Progenitor cell of endocrine pancreas (in vitro differentiated cells): ENCODE measurements at regions not wholly inside any gene's neighbourhood (a gene's known extent, or its start where the extent isn't known, plus 50 kb on each side); places are given as distances from the start of the nearest gene placed in this dataset.
"Not testable (repeated sequence)": the region's sequence is repeated elsewhere in the genome, so short reads cannot be mapped to it uniquely, and the experiment has no call there.

Experiments
- DNase-seq: peaks from one replicate; pipeline ENCODE4 v3.0.0; 2021; ENCODE audit warnings: low spot score; ENCODE audit not compliant: unreplicated experiment
- H3K27ac Mint-ChIP-seq: 2 replicates; pipeline ENCODE4 v1.8.0; 2021; ENCODE audit warnings: mild to moderate bottlenecking, moderate library complexity, mixed read lengths
- H3K27me3 Mint-ChIP-seq: 2 replicates; pipeline ENCODE4 v1.8.0; 2021; ENCODE audit warnings: mixed read lengths
- H3K36me3 Mint-ChIP-seq: 2 replicates; pipeline ENCODE4 v1.8.0; 2022; ENCODE audit warnings: mixed read lengths; ENCODE audit not compliant: insufficient read depth
- H3K4me1 Mint-ChIP-seq: 2 replicates; pipeline ENCODE4 v1.8.0; 2021; ENCODE audit warnings: low read depth, mixed read lengths
- H3K4me3 Mint-ChIP-seq: 2 replicates; pipeline ENCODE4 v1.8.0; 2021; ENCODE audit warnings: low read depth, mild to moderate bottlenecking, moderate library complexity, mixed read lengths
- H3K9me3 Mint-ChIP-seq: 2 replicates; pipeline ENCODE4 v1.8.0; 2021; ENCODE audit warnings: low read depth, mixed read lengths
- TF ChIP-seq, protein P1 (sequence below): fragments of 200-600 bp; sonication (generic); IDR thresholded peaks from one replicate; pipeline ENCODE4 v1.5.0; 2021; ENCODE audit warnings: antibody characterized with exemption, mild to moderate bottlenecking; ENCODE audit not compliant: unreplicated experiment

DNA sequence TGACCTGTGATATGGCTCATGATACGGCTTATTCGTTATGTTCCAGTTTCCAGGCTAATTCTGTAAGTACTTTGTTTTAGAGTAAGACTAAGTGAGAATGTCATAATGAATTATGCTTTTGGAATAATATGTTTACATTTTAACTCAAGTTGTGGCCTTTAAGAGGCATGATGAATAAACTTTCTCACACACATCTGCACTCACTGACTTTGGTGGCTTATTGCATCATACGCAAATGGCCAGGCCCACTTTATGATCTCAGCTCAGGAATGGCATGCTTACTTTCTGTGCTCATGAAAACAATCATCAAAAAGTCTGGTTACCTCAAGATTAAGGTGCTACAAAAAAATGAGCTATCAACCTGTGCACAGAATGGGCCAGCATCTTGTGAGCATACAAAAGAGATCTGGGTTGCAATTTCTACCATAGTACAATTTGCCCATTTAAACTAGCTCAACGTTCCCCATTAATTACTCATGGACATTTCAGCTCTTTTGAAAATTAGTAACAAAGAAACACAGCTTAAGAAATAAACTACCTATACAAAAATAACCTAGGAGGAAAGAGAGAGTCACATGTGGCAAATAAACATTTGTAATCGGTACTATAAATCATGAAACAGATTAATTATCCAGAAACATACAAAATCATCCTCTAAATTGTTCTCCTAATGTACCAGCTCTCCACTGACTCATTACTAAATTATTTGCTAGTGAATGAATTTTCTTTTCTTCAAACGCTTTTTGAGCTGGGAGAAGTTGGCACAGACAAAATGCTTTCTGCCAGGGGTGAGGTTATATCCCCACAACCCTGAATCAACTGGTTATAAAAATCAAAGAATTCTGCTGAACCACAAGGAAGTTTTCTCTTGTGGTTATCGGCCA, 439.0 kb upstream of the ADAMTS9 start:
- no peaks in the 10 kb centered on the region for H3K4me1 Mint-ChIP-seq

DNA sequence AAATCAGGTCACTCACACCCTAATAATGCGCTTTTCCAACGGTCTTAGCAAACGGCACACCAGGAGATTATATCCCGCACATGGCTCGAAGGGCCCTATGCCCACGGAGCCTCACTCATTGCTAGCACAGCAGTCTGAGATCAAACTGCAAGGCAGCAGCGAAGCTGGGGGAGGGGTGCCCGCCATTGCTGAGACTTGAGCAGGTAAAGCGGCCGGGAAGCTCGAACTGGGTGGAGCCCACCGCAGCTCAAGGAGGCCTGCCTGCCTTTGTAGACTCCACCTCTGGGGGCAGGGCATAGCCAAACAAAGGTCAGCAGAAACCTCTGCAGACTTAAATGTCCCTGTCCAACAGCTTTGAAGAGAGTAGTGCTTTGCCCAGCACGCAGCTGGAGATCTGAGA, 432.4 kb upstream of the ADAMTS9 start:
- not testable (repeated sequence) for H3K9me3 Mint-ChIP-seq, H3K27ac Mint-ChIP-seq, H3K36me3 Mint-ChIP-seq, H3K4me3 Mint-ChIP-seq, DNase-seq, H3K27me3 Mint-ChIP-seq, H3K4me1 Mint-ChIP-seq

More for the DNA sequence above, 439.0 kb upstream of the ADAMTS9 start:
- TF ChIP-seq, protein P1, sequence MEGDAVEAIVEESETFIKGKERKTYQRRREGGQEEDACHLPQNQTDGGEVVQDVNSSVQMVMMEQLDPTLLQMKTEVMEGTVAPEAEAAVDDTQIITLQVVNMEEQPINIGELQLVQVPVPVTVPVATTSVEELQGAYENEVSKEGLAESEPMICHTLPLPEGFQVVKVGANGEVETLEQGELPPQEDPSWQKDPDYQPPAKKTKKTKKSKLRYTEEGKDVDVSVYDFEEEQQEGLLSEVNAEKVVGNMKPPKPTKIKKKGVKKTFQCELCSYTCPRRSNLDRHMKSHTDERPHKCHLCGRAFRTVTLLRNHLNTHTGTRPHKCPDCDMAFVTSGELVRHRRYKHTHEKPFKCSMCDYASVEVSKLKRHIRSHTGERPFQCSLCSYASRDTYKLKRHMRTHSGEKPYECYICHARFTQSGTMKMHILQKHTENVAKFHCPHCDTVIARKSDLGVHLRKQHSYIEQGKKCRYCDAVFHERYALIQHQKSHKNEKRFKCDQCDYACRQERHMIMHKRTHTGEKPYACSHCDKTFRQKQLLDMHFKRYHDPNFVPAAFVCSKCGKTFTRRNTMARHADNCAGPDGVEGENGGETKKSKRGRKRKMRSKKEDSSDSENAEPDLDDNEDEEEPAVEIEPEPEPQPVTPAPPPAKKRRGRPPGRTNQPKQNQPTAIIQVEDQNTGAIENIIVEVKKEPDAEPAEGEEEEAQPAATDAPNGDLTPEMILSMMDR, result no peak
- no peak overlapping the region for H3K27ac Mint-ChIP-seq
- no peak for DNase-seq
- H3K36me3 Mint-ChIP-seq, result no peaks in the 10 kb centered on the region
- no peak overlapping the region for H3K4me3 Mint-ChIP-seq
- no peaks in the 10 kb centered on the region for H3K9me3 Mint-ChIP-seq
- no peaks in the 10 kb centered on the region for H3K27me3 Mint-ChIP-seq

DNA sequence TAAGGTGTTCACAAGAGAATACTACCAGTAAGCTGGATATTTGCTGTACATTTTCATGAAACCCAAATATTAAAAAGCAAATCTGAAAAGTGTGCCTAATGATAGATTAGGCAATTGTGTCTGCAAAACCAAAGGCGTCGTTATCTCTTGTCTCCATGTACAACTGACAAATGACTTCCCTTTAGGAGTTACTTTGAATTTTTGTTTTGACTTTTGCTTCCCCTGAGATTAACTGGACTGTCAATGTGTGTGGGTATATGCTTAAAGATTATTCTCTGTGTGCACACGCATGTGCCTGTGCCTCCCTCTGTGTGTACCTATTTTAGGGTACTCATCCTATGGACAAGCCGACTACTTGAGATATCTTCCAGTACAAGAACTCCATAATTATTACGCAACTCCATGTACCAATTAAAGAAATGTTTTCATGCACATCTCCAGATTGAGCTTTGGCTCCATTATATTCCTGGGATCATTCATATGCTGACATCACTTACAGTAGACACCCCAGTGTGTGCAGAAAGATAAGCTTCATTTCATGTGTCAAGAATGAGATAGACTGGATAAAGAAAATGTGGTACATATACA, 431.2 kb upstream of the ADAMTS9 start:
- no peak for DNase-seq
- peaks cover 2% of the 10 kb centered on the region for H3K36me3 Mint-ChIP-seq
- H3K27ac Mint-ChIP-seq, result no peak overlapping the region
- H3K9me3 Mint-ChIP-seq, result peaks cover 8% of the 10 kb centered on the region
- peaks cover 3% of the 10 kb centered on the region for H3K27me3 Mint-ChIP-seq
- H3K4me3 Mint-ChIP-seq, result no peak overlapping the region
- H3K4me1 Mint-ChIP-seq, result no peaks in the 10 kb centered on the region
- TF ChIP-seq, protein P1, result no peak

DNA sequence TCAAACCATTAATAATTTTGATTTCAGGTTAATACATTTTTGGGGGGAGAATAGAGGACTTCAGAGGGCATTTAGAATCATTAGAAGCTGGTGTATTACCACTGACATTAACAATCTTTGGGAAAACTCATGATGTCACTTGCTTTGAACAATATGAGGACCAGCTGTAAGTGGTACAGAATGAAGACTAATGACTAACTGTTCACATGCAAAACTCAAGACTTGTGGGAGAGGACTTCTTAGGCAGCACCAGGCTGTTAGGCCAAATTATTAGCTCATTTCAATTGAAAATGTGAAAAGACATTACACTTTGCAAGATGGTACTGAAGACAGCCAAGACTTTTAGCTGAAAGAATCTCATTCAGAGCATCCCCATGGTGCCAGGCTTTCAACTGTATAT, 426.2 kb upstream of the ADAMTS9 start:
- no peak overlapping the region for H3K27ac Mint-ChIP-seq
- H3K9me3 Mint-ChIP-seq, result peaks cover 3% of the 10 kb centered on the region
- no peak overlapping the region for H3K4me3 Mint-ChIP-seq
- no peaks in the 10 kb centered on the region for H3K36me3 Mint-ChIP-seq
- TF ChIP-seq, protein P1, result no peak
- peaks cover 6% of the 10 kb centered on the region for H3K27me3 Mint-ChIP-seq
- H3K4me1 Mint-ChIP-seq, result no peaks in the 10 kb centered on the region
- no peak for DNase-seq

DNA sequence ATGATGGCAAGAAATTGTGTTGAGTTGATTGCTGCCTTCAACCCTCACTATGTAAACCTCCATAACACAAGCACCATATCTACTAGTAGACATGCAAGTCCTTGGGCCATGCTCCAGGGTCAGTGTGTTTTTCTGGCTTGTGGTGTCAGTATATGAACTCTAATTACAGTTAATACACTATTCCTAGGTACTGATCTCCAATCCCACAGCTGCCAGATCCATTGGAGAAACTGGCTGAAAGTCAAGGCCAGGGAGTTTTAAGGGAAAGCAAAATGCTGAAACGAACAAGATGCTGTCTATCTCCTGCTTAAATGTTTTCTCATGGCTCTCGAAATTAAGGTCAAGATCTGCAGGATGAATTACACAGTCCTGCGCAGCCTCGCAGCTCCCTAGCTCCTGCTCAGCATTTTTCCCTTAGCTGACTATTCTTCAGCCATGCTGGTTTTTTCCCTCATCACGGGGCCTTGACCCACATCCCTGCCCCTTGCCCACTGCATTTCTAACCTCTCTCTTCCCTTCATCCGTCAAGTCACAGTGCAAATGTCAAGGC, 425.0 kb upstream of the ADAMTS9 start:
- H3K4me3 Mint-ChIP-seq, result no peak overlapping the region
- no peaks in the 10 kb centered on the region for H3K4me1 Mint-ChIP-seq
- TF ChIP-seq, protein P1, result no peak
- H3K36me3 Mint-ChIP-seq, result no peaks in the 10 kb centered on the region
- H3K9me3 Mint-ChIP-seq, result no peaks in the 10 kb centered on the region
- no peak overlapping the region for H3K27ac Mint-ChIP-seq
- peaks cover 6% of the 10 kb centered on the region for H3K27me3 Mint-ChIP-seq
- no peak for DNase-seq
